Activated CD4-positive, alpha-beta T cell treated with anti-CD3 and anti-CD28 coated beads for 48 hours (primary cell): ENCODE measurements at regions not wholly inside any gene's neighbourhood (a gene's known extent, or its start where the extent isn't known, plus 50 kb on each side); places are given as distances from the start of the nearest gene placed in this dataset.

ENCODE experiments used
- DNase-seq: peaks from one replicate; pipeline ENCODE4 v3.0.0-alpha.2; 2020

DNA sequence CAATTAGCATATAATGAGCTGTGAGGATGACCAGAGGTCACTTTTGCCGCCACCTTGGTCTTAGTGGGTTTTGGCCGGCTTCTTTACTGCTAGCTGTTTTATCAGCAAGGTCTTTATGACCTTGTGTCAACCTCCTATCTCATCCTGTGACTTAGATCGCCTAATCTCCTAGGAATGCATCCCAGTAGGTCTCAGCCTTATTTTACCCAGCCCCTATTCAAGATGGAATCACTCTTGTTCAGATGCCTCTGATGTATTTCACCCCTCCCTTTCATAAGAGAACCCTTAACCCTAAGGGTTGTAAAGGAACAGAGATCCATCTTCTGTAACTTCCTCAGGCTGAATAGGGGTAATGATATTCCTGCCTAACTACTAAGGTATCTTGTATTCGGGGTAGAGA, 58.9 kb upstream of the PALMD start:
- DNase-seq: no peak

DNA sequence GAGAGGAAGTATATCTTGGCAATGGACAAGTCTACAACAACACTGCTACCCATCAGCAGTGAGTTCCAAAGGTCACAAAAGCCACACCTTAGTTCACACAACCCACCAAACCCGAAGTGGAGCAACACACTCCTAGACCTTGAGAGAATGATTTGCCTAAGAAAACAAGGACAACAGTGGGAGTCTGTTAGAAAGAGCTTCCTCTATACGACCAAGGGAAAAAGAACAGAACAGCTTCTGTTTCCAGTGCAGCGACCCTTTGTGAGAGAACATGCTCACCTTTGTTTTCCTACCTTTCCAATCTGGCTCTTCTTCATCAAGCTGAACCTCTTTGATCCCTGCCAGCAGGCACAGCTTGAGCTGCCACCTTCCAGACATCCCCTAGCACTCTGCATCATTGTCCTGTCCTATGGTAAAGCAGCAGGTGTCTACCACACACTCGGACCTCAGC, 56.7 kb upstream of the PALMD start:
- no peak for DNase-seq

DNA sequence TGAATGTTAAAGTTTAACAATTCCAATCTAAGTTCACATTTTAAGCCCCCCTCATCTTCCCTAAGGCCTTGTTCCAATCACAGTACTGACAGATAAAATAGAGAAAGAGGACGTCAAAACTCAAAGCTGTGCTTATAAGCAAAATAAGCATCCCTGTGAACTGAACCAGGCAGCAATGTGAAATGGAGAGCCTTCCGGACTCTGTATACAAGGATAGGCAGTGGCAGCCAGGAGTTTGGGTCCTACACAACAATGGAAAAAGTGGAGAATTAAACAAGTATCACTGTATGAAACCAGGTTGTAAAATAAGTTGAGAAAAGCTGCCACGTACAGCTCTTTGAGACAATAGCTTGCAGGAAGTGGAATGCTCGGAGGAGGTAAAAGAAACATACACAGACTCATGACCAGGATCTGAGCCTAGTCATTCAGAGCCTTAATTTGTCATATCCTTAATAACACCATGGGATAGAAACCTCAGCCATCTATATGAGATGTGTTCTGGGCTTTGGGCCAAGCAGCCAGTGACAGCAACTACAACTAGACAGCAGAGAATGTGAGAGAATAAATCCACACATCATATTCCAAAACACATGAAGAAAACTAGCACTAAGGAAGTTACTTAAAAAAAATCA, 55.2 kb upstream of the PALMD start:
- no peak for DNase-seq

DNA sequence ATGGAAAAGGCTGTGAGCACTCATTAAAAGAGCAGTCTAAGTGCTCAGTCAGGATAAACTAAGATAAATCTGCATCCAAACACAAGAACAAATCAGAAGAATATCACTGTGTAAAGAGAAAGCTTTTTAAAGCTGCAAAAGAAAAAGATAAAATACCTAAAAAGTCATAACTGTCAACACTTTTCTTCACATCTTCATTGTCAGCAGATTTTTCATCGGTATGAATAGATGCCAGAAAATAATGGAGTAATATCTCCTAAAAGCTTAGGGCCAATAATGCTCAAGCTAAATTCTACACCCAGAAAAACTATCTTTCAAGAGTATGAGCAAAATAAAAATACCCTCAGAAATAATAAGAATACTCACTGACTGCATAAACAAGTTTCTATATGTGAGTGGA, 54.0 kb upstream of the PALMD start:
- no peak for DNase-seq

DNA sequence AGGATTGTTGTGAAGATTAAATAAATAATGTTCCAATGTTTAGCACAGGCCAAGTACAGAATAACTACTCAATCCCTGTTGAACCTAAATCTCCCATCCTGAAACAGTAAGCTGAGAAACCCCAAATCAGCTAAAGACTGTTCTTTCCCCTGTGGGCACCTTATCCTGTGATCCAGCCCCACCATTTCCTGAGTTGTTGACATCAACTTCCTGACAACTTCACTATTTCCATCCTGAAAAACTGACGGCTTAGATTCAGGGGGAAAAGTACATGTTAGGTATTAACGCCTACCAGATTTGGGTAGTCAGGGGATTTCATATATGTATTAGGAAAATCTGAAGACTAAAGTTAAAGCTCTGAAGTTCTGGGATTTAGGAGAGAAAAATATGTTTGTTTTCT, 51.7 kb upstream of the PALMD start:
- no peak for DNase-seq

DNA sequence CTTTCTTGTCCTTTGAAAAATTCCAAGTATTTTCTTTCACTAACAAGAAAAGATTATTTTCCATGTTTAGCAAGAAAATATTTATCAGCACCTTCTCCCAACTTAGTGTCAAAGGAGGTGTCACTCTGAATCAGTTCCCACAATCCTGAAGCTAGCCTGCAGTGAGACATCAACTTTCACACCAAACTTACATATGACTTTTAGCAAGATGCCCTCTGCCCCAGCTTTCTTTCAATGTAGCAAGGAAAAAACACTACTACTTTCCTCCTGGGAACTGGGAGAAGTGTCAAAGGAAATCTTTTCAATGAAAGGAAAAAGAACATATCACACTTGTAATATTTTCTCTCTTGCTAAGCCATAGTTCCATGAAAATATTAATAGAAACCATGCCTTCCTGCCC, 50.9 kb upstream of the PALMD start:
- no peak for DNase-seq

DNA sequence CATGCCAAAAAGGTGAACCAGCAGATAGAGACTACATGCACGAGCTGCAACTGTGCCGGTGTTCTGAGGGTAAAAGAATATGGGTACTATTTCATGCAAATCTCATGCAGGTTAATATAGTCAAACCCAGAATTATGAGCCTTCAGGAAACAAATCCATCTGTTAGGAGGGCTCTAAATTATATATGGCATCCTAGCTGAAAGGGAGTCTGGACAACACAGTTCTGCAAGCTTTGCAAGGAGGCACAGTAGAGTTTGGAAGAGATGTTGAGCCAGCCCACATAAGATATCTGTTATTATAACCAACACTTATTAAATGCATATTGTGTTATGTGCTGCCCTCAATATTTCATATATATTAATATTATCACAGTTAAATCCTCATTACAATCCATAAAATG, 50.5 kb upstream of the PALMD start:
- no peak for DNase-seq
